Fibroblast of the aortic adventitia (primary cell): ENCODE measurements at regions not wholly inside any gene's neighbourhood (a gene's known extent, or its start where the extent isn't known, plus 50 kb on each side); places are given as distances from the start of the nearest gene placed in this dataset.

Experiments
- DNase-seq: peaks from one replicate; pipeline ENCODE4 v3.0.0-alpha.2; 2010; ENCODE audit warnings: low read depth
- H3K4me3 ChIP-seq: 2 replicates; pipeline ENCODE4 v1.5.1; 2011; ENCODE audit warnings: low read depth, mild to moderate bottlenecking, control low read depth, low read length, moderate library complexity
- CTCF ChIP-seq: IDR thresholded peaks from 2 replicates; pipeline ENCODE4 v1.5.1; 2011; ENCODE audit warnings: mild to moderate bottlenecking, low read length, control low read depth, inconsistent platforms; ENCODE audit not compliant: insufficient read depth

- TF ChIP-seq CTCF = no peak
- no peak for DNase-seq
- no peak overlapping the region for H3K4me3 ChIP-seq
These were observed 173.7 kb upstream of the HS3ST3A1 start for GRCh38 chr17:13775450-13775849.

GRCh38 chr17:13776027-13776551, 174.4 kb upstream of the HS3ST3A1 start:
- H3K4me3 ChIP-seq = no peak overlapping the region
- peak; percentile 12 for DNase-seq
- TF ChIP-seq CTCF = no peak

GRCh38 chr17:13777003-13777402, 175.3 kb upstream of the HS3ST3A1 start:
- no peak for TF ChIP-seq CTCF
- H3K4me3 ChIP-seq = no peak overlapping the region
- peak; percentile 62 for DNase-seq

GRCh38 chr17:13784434-13785095, 182.8 kb upstream of the HS3ST3A1 start:
- TF ChIP-seq CTCF = no peak
- no peak overlapping the region for H3K4me3 ChIP-seq
- no peak for DNase-seq

- no peak for TF ChIP-seq CTCF
- DNase-seq = peak; percentile 63
- no peak overlapping the region for H3K4me3 ChIP-seq
These were observed 184.4 kb upstream of the HS3ST3A1 start for GRCh38 chr17:13785981-13786598.

- DNase-seq = no peak
- no peak overlapping the region for H3K4me3 ChIP-seq
- no peak for TF ChIP-seq CTCF
These were observed 185.9 kb upstream of the HS3ST3A1 start for GRCh38 chr17:13787636-13788035.
